HepG2 (cell line): ENCODE measurements at regions not wholly inside any gene's neighbourhood (a gene's known extent, or its start where the extent isn't known, plus 50 kb on each side); places are given as distances from the start of the nearest gene placed in this dataset.

Experiments
- ATAC-seq: fragments of 200-7000 bp; cut with Tn5 transposase; 3 replicates; pipeline ENCODE4 v1.9.1; 2020; ENCODE audit warnings: mild to moderate bottlenecking, moderate library complexity
- BruUV-seq: library from RNA; stranded (reverse); fragments of 400-500 nt; replicated peaks from 2 replicates; lab custom pipeline; 2021; lab: Mats Ljungman, UMichigan
- CTCF ChIA-PET: fragments of 300-600 bp; formaldehyde crosslinking; extraction: SDS; loops from one replicate; lab custom pipeline; 2021; ENCODE audit warnings: low total read pairs, inconsistent platforms, low intra/inter-chr PET ratio; lab: Yijun Ruan, JAX
- POLR2A ChIA-PET: fragments of 350-600 bp; sonication (Branson Sonifier 250); formaldehyde crosslinking; loops from one replicate; lab custom pipeline; 2020; ENCODE audit warnings: antibody characterized with exemption, inconsistent platforms; lab: Yijun Ruan, JAX
- DNase-seq: peaks from one replicate; pipeline ENCODE4 v3.0.0-alpha.2; 2015; ENCODE audit warnings: low spot score
- FAIRE-seq: peaks from 3 replicates; lab custom pipeline; 2011; peaks lifted over from hg19 to GRCh38; lab: Jason Lieb, UNC
- H2AFZ ChIP-seq: one replicate; pipeline ENCODE4 v1.6.1; 2011; ENCODE audit warnings: low read length, inconsistent platforms
- H3K27ac ChIP-seq: fragments of 300-600 bp; 3 replicates; pipeline ENCODE4 v1.8.0; 2011; ENCODE audit warnings: mixed run types, mild to moderate bottlenecking, mixed read lengths, low read length, inconsistent platforms; ENCODE audit not compliant: insufficient read depth; ENCODE audit errors: extremely low read length
- H3K27me3 ChIP-seq, 2 experiments: fragments of 200-600 bp in 1 of 2; 2 replicates in 1 of 2; 3 replicates in 1 of 2; pipeline versions ENCODE4 v1.6.0 to v1.8.0; 2011; ENCODE audit warnings: low read length in 2 of 2, mild to moderate bottlenecking in 2 of 2, moderate library complexity in 2 of 2, inconsistent platforms in 1 of 2; ENCODE audit not compliant: insufficient read depth in 2 of 2, control insufficient read depth in 1 of 2
- H3K36me3 ChIP-seq, 2 experiments: fragments of 200-600 bp in 1 of 2; replicated peaks in 1 of 2; 2 replicates in 1 of 2; 3 replicates in 1 of 2; pipeline versions ENCODE4 v1.5.1 to v1.8.0; 2011; ENCODE audit warnings: low read length in 2 of 2, inconsistent platforms in 1 of 2; ENCODE audit not compliant: insufficient read depth in 2 of 2, control insufficient read depth in 1 of 2
- H3K4me1 ChIP-seq: 2 replicates; pipeline ENCODE4 v1.5.1; 2012; ENCODE audit warnings: low read length, inconsistent platforms; ENCODE audit not compliant: insufficient read depth
- H3K4me2 ChIP-seq: 2 replicates; pipeline ENCODE4 v1.6.0; 2011; ENCODE audit warnings: low read depth, low read length, inconsistent platforms
- H3K4me3 ChIP-seq, 3 experiments: fragments of 200-600 bp in 1 of 3; sonication (generic), shearing (Covaris generic) in 1 of 3; replicated peaks in 1 of 3; 2 replicates each; pipeline ENCODE4 v1.5.1; 2011 to 2016; ENCODE audit warnings: low read length in 3 of 3, inconsistent platforms in 2 of 3, low read depth in 2 of 3, mild to moderate bottlenecking in 2 of 3, control low read depth in 1 of 3, mixed read lengths in 1 of 3; ENCODE audit not compliant: insufficient read depth in 1 of 3
- H3K79me2 ChIP-seq: one replicate; pipeline ENCODE4 v1.6.1; 2011; ENCODE audit warnings: low read length, inconsistent platforms; ENCODE audit not compliant: insufficient read depth
- H3K9ac ChIP-seq: 2 replicates; pipeline ENCODE4 v1.6.0; 2011; ENCODE audit warnings: mild to moderate bottlenecking, low read depth, low read length, inconsistent platforms; ENCODE audit not compliant: insufficient read depth
- H3K9me3 ChIP-seq: 2 replicates; pipeline ENCODE4 v1.5.1; 2012; ENCODE audit warnings: mild to moderate bottlenecking, low read length
- H4K20me1 ChIP-seq: 2 replicates; pipeline ENCODE4 v1.6.0; 2011; ENCODE audit warnings: inconsistent platforms, mild to moderate bottlenecking, low read length, moderate library complexity; ENCODE audit not compliant: insufficient read depth
- KIAA2018 ChIP-seq: sonication (generic); formaldehyde crosslinking; IDR thresholded peaks from 2 replicates; pipeline ENCODE4 v1.5.0; 2020; ENCODE audit warnings: mild to moderate bottlenecking, missing genetic modification reagents, borderline replicate concordance
- SSRP1 ChIP-seq: IDR thresholded peaks from 2 replicates; pipeline ENCODE4 v1.6.1; 2016; ENCODE audit warnings: control low read depth
- ZNF530 ChIP-seq: sonication (generic); formaldehyde crosslinking; IDR thresholded peaks from 2 replicates; pipeline ENCODE4 v1.5.0; 2020; ENCODE audit warnings: low read depth, mild to moderate bottlenecking, missing genetic modification reagents
- WGBS: methylation state at CpG from one replicate; pipeline ENCODE4 v1.1.6; 2017; ENCODE audit warnings: low lambda C conversion rate; 5-methylcytosine and 5-hydroxymethylcytosine counted together
- in situ Hi-C: cut with HindIII; loops from 2 replicates; pipeline ENCODE4 v1.10.0; 2017; ENCODE audit warnings: low pct_unique_long_range_greater_than_20kb; ENCODE audit not compliant: extremely low pct_ligation_motif_present
- intact Hi-C: fragments of 100-400 bp; cut with micrococcal nuclease; formaldehyde crosslinking; loops from one replicate; pipeline ENCODE4 v1.10.0; 2022; ENCODE audit not compliant: unreplicated experiment

GRCh38 chr7:25399000-25399750 is 170.9 kb upstream of the NPVF start:
- no peak for DNase-seq
- Histone ChIP-seq H3K27me3 (peaks cover 0 to 9% of the 10 kb centered on the region in 2 experiments; a peak in 2 of 5 replicates), H3K36me3 (no peaks in the 10 kb centered on the region), H3K4me2 (no peak overlapping the region), H3K27ac (no peak overlapping the region), H3K9ac (no peak overlapping the region), H3K9me3 (no peaks in the 10 kb centered on the region), H3K4me1 (no peaks in the 10 kb centered on the region), H2AFZ (no peak overlapping the region), H3K4me3 (no peak overlapping the region), H4K20me1 (no peaks in the 10 kb centered on the region), H3K79me2 (no peaks in the 10 kb centered on the region)
- ChIA-PET CTCF (no interaction called here), POLR2A (no interaction called here)
- no peak for ATAC-seq
- 3% methylated on average over 8 of the region's 8 CpGs for WGBS
- intact Hi-C loops (no loop called here), in situ Hi-C loops (no loop called here)
- no peak for FAIRE-seq
- no TSS peak for BruUV-seq
- TF ChIP-seq KIAA2018 (CRISPR knock-in tag): no peak
- no peak for TF ChIP-seq SSRP1 (CRISPR knock-in tag)
- TF ChIP-seq ZNF530 (CRISPR knock-in tag): no peak
